SK-N-SH treated with all-trans-retinoic acid at 6 μM for 48 hours (cell line): ENCODE measurements at regions not wholly inside any gene's neighbourhood (a gene's known extent, or its start where the extent isn't known, plus 50 kb on each side); places are given as distances from the start of the nearest gene placed in this dataset.
"Not testable (repeated sequence)": the region's sequence is repeated elsewhere in the genome, so short reads cannot be mapped to it uniquely, and the experiment has no call there.

Source experiments
- ATAC-seq: fragments of 200-7000 bp; cut with Tn5 transposase; 3 replicates; pipeline ENCODE4 v1.9.1; 2020; ENCODE audit warnings: mild to moderate bottlenecking, moderate library complexity
- ARNTL ChIP-seq: fragments of 450-650 bp; formaldehyde crosslinking; IDR thresholded peaks from 2 replicates; pipeline ENCODE4 v1.5.0; 2020; ENCODE audit warnings: low read depth, mild to moderate bottlenecking, moderate library complexity, borderline replicate concordance
- BACH2 ChIP-seq: fragments of 250-450 bp; sonication (Bioruptor Pico); IDR thresholded peaks from 2 replicates; pipeline ENCODE4 v1.9.0; 2021; ENCODE audit warnings: mild to moderate bottlenecking, borderline replicate concordance
- CSDC2 ChIP-seq: fragments of 250-450 bp; sonication (Bioruptor Pico); IDR thresholded peaks from 2 replicates; pipeline ENCODE4 v1.5.0; 2020; ENCODE audit warnings: mild to moderate bottlenecking, moderate library complexity
- ESRRG ChIP-seq: fragments of 250-450 bp; sonication (Bioruptor Pico); IDR thresholded peaks from 2 replicates; pipeline ENCODE4 v1.6.1; 2021; ENCODE audit warnings: mild to moderate bottlenecking
- GLIS3 ChIP-seq: fragments of 250-450 bp; sonication (Bioruptor Pico); IDR thresholded peaks from 2 replicates; pipeline ENCODE4 v1.5.0; 2020; ENCODE audit warnings: mild to moderate bottlenecking, moderate library complexity
- ISL1 ChIP-seq: fragments of 250-450 bp; sonication (Bioruptor Pico); IDR thresholded peaks from 2 replicates; pipeline ENCODE4 v2.1.2; 2022; ENCODE audit warnings: mild to moderate bottlenecking, moderate library complexity
- OSR1 ChIP-seq: fragments of 250-450 bp; sonication (Bioruptor Pico); IDR thresholded peaks from 2 replicates; pipeline ENCODE4 v1.8.0; 2022; ENCODE audit warnings: moderate library complexity, mild to moderate bottlenecking, inconsistent platforms
- PPARA ChIP-seq: fragments of 250-450 bp; sonication (Bioruptor Pico); IDR thresholded peaks from 2 replicates; pipeline ENCODE4 v1.5.0; 2020; ENCODE audit warnings: mild to moderate bottlenecking, borderline replicate concordance
- RARB ChIP-seq: fragments of 250-450 bp; sonication (Bioruptor Pico); IDR thresholded peaks from 2 replicates; pipeline ENCODE4 v1.8.0; 2021; ENCODE audit warnings: mild to moderate bottlenecking, moderate library complexity
- SNAI2 ChIP-seq: fragments of 250-450 bp; sonication (Bioruptor Pico); IDR thresholded peaks from 2 replicates; pipeline ENCODE4 v1.5.0; 2020; ENCODE audit warnings: mild to moderate bottlenecking, moderate library complexity
- TCF4 ChIP-seq: fragments of 250-450 bp; sonication (Bioruptor Pico); IDR thresholded peaks from 2 replicates; pipeline ENCODE4 v1.8.0; 2021; ENCODE audit warnings: mild to moderate bottlenecking, moderate library complexity, borderline replicate concordance
- TOX ChIP-seq: fragments of 250-450 bp; sonication (Bioruptor Pico); IDR thresholded peaks from 2 replicates; pipeline ENCODE4 v1.8.0; 2021; ENCODE audit warnings: mild to moderate bottlenecking, moderate library complexity, borderline replicate concordance
- ZFP30 ChIP-seq: fragments of 450-650 bp; formaldehyde crosslinking; IDR thresholded peaks from 2 replicates; pipeline ENCODE4 v1.5.0; 2022; ENCODE audit warnings: mild to moderate bottlenecking, moderate library complexity
- ZNF70 ChIP-seq: fragments of 450-650 bp; formaldehyde crosslinking; IDR thresholded peaks from 2 replicates; pipeline ENCODE4 v1.5.0; 2020; ENCODE audit warnings: mild to moderate bottlenecking, moderate library complexity
- TF ChIP-seq, protein P1 (sequence below): fragments of 250-450 bp; sonication (Bioruptor Pico); IDR thresholded peaks from 2 replicates; pipeline ENCODE4 v1.8.0; 2021; ENCODE audit warnings: low read depth, mild to moderate bottlenecking, moderate library complexity, borderline replicate concordance
- TF ChIP-seq, protein P2 (sequence below): fragments of 250-450 bp; sonication (Bioruptor Pico); IDR thresholded peaks from 2 replicates; pipeline ENCODE4 v1.5.1; 2020; ENCODE audit warnings: low read depth, mild to moderate bottlenecking, moderate library complexity
- TF ChIP-seq, protein P3 (sequence below): fragments of 250-450 bp; sonication (Bioruptor Pico); IDR thresholded peaks from 2 replicates; pipeline ENCODE4 v1.5.1; 2021; ENCODE audit warnings: mild to moderate bottlenecking, moderate library complexity
- TF ChIP-seq, protein P4 (sequence below): fragments of 250-450 bp; sonication (Bioruptor Pico); IDR thresholded peaks from 2 replicates; pipeline ENCODE4 v1.8.0; 2020; ENCODE audit warnings: mild to moderate bottlenecking, moderate library complexity, borderline replicate concordance
- TF ChIP-seq, protein P5 (sequence below): fragments of 250-450 bp; sonication (Bioruptor Pico); IDR thresholded peaks from 2 replicates; pipeline ENCODE4 v1.5.0; 2020; ENCODE audit warnings: mild to moderate bottlenecking, moderate library complexity

DNA sequence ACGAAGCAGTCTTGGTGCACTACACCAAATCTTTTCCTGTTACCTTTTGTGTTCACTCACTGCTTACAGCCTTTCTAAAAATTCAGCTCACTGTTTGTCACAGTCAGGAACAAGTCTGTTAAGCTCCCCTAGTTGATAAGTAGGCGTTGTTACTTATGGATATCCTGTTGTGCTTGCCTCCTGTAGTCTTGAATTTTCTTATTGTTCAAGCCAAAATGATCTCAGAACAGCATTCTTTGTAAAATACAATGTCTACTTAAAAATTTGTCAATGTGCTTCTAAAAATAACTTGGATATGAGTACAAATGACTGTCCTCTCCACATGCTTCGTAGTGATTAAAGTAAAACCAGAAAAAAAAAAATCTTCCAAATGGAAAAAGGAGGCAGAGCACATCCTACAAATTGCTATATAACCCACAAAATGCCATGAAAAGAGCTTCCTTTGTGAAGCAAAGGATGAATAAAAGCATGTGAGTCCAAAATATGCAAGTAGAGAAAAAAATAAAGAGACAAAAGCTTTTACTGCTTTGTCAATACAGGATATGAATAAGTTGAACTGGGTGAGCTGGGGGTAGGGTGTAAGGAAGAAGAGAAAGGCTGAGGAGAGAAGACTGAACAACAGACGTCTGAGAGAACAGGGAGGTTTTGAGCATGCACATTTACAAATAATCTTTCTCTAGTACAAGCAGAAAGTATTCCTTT lies 228.9 kb upstream of the ADGRL4 start:
- TF ChIP-seq PPARA (CRISPR knock-in tag) (no peak), ARNTL (no peak), BACH2 (CRISPR knock-in tag) (no peak)
- TF ChIP-seq, protein P1, sequence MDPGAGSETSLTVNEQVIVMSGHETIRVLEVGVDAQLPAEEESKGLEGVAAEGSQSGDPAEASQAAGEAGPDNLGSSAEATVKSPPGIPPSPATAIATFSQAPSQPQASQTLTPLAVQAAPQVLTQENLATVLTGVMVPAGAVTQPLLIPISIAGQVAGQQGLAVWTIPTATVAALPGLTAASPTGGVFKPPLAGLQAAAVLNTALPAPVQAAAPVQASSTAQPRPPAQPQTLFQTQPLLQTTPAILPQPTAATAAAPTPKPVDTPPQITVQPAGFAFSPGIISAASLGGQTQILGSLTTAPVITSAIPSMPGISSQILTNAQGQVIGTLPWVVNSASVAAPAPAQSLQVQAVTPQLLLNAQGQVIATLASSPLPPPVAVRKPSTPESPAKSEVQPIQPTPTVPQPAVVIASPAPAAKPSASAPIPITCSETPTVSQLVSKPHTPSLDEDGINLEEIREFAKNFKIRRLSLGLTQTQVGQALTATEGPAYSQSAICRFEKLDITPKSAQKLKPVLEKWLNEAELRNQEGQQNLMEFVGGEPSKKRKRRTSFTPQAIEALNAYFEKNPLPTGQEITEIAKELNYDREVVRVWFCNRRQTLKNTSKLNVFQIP (CRISPR knock-in tag), result no peak

DNA sequence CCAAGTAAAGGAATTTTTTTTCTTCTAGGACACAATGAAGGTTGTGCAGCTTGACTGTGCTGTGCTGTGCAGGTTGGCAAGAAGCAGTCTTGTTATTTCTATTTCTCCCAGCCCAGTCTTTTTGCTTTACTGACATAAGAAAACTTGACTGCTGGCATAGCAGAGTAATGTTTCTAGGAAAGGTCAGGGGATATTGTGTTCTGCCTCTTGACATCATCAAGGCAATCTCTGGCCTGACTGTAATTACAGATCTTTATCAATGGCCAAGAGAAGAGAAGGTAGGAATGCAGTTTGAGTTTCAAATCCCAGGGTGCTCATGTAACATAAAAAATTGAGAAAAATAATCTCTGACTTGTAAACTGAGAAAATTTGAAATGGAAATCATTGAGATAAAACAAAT lies 226.3 kb upstream of the ADGRL4 start:
- no peak for TF ChIP-seq CSDC2 (CRISPR knock-in tag)
- TF ChIP-seq GLIS3 (CRISPR knock-in tag), result no peak
- no peak for TF ChIP-seq ZFP30
- TF ChIP-seq SNAI2, result no peak
- no peak for TF ChIP-seq TCF4
- no peak for TF ChIP-seq ISL1
- no peak for TF ChIP-seq RARB (CRISPR knock-in tag)
- no peak for TF ChIP-seq ZNF70 (CRISPR knock-in tag)
- TF ChIP-seq, protein P2, sequence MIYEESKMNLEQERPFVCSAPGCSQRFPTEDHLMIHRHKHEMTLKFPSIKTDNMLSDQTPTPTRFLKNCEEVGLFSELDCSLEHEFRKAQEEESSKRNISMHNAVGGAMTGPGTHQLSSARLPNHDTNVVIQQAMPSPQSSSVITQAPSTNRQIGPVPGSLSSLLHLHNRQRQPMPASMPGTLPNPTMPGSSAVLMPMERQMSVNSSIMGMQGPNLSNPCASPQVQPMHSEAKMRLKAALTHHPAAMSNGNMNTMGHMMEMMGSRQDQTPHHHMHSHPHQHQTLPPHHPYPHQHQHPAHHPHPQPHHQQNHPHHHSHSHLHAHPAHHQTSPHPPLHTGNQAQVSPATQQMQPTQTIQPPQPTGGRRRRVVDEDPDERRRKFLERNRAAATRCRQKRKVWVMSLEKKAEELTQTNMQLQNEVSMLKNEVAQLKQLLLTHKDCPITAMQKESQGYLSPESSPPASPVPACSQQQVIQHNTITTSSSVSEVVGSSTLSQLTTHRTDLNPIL (CRISPR knock-in tag), result no peak
- TF ChIP-seq OSR1 (CRISPR knock-in tag), result no peak
- no peak for TF ChIP-seq ESRRG (CRISPR knock-in tag)
- TF ChIP-seq PPARA (CRISPR knock-in tag), result no peak
- no peak for TF ChIP-seq BACH2 (CRISPR knock-in tag)
- TF ChIP-seq, protein P3, sequence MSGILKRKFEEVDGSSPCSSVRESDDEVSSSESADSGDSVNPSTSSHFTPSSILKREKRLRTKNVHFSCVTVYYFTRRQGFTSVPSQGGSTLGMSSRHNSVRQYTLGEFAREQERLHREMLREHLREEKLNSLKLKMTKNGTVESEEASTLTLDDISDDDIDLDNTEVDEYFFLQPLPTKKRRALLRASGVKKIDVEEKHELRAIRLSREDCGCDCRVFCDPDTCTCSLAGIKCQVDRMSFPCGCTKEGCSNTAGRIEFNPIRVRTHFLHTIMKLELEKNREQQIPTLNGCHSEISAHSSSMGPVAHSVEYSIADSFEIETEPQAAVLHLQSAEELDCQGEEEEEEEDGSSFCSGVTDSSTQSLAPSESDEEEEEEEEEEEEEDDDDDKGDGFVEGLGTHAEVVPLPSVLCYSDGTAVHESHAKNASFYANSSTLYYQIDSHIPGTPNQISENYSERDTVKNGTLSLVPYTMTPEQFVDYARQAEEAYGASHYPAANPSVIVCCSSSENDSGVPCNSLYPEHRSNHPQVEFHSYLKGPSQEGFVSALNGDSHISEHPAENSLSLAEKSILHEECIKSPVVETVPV (CRISPR knock-in tag), result no peak
- TF ChIP-seq, protein P4, sequence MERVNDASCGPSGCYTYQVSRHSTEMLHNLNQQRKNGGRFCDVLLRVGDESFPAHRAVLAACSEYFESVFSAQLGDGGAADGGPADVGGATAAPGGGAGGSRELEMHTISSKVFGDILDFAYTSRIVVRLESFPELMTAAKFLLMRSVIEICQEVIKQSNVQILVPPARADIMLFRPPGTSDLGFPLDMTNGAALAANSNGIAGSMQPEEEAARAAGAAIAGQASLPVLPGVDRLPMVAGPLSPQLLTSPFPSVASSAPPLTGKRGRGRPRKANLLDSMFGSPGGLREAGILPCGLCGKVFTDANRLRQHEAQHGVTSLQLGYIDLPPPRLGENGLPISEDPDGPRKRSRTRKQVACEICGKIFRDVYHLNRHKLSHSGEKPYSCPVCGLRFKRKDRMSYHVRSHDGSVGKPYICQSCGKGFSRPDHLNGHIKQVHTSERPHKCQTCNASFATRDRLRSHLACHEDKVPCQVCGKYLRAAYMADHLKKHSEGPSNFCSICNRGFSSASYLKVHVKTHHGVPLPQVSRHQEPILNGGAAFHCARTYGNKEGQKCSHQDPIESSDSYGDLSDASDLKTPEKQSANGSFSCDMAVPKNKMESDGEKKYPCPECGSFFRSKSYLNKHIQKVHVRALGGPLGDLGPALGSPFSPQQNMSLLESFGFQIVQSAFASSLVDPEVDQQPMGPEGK (CRISPR knock-in tag), result no peak
- TF ChIP-seq ARNTL, result no peak
- no peak for TF ChIP-seq TOX (CRISPR knock-in tag)
- TF ChIP-seq, all 23 proteins: peak for 0
- ATAC-seq, result no peak; the same call in 2 of the 3 replicates

More for the DNA sequence above, 228.9 kb upstream of the ADGRL4 start:
- no peak for ATAC-seq

DNA sequence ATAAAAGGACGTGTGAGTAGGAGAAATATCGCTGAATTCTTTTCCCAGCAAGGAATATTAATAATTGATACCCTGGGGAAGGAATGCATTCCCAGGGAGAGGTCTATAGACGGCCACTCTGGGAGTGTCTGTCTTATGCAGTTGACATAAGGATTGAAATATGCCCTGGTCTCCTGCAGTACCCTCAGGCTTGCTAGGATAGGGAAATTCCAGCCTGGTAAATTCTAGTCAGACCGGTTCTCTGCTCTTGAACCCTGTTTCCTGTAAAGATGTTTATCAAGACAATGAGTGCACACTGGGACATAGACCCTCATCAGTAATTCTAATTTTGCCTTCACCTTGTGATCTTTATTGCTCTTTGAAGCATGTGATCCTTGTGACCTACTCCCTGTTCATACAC lies 224.2 kb upstream of the ADGRL4 start:
- ATAC-seq, result not testable (repeated sequence)

DNA sequence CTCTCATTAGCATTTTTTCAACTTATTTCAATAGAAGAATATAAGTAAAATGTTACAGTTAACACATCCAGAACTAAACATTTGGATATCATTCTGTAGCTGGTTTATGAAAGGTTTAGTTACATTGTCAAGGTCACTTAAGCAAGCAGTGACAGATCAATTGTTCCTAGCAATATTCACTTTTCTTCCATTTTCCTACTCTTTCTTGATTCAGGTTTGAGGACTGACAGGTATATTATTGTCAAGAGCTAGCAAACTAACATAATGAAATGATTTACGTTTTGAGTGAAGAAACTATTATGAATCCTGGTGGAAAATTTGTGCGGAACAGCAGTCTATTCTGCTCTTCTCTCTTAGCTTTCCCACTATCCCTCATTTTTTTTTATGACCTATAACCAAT lies 220.4 kb upstream of the ADGRL4 start:
- TF ChIP-seq CSDC2 (CRISPR knock-in tag) (no peak), ARNTL (no peak), RARB (CRISPR knock-in tag) (no peak), SNAI2 (no peak), ZNF70 (CRISPR knock-in tag) (no peak)
- TF ChIP-seq, protein P5, sequence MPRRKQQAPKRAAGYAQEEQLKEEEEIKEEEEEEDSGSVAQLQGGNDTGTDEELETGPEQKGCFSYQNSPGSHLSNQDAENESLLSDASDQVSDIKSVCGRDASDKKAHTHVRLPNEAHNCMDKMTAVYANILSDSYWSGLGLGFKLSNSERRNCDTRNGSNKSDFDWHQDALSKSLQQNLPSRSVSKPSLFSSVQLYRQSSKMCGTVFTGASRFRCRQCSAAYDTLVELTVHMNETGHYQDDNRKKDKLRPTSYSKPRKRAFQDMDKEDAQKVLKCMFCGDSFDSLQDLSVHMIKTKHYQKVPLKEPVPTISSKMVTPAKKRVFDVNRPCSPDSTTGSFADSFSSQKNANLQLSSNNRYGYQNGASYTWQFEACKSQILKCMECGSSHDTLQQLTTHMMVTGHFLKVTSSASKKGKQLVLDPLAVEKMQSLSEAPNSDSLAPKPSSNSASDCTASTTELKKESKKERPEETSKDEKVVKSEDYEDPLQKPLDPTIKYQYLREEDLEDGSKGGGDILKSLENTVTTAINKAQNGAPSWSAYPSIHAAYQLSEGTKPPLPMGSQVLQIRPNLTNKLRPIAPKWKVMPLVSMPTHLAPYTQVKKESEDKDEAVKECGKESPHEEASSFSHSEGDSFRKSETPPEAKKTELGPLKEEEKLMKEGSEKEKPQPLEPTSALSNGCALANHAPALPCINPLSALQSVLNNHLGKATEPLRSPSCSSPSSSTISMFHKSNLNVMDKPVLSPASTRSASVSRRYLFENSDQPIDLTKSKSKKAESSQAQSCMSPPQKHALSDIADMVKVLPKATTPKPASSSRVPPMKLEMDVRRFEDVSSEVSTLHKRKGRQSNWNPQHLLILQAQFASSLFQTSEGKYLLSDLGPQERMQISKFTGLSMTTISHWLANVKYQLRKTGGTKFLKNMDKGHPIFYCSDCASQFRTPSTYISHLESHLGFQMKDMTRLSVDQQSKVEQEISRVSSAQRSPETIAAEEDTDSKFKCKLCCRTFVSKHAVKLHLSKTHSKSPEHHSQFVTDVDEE (CRISPR knock-in tag), result no peak
- TF ChIP-seq, protein P2 (CRISPR knock-in tag), result no peak
- ATAC-seq, result no peak
